HEK293 (cell line): ENCODE measurements at regions not wholly inside any gene's neighbourhood (a gene's known extent, or its start where the extent isn't known, plus 50 kb on each side); places are given as distances from the start of the nearest gene placed in this dataset.

Experiments
- CTCF ChIA-PET: fragments of 350-600 bp; formaldehyde crosslinking; extraction: SDS; loops from one replicate; lab custom pipeline; 2021; ENCODE audit warnings: antibody characterized with exemption; lab: Yijun Ruan, JAX
- POLR2A ChIA-PET: fragments of 300-600 bp; formaldehyde crosslinking; extraction: SDS; loops from one replicate; lab custom pipeline; 2020; ENCODE audit warnings: antibody characterized with exemption, inconsistent platforms; lab: Yijun Ruan, JAX
- H3K27ac ChIP-seq: fragments of 200-500 bp; sonication (Bioruptor generic); 2 replicates; pipeline ENCODE4 v1.5.1; 2014; ENCODE audit warnings: low read depth, low read length, control low read depth, inconsistent platforms; ENCODE audit errors: extremely low read depth
- H3K36me3 ChIP-seq, 2 experiments: fragments of 200-500 bp in 1 of 2; sonication (Bioruptor generic) in 1 of 2; 1 replicate in 1 of 2; 2 replicates in 1 of 2; pipeline ENCODE4 v1.5.1; 2014 to 2017; ENCODE audit warnings: inconsistent platforms in 2 of 2, low read length in 2 of 2; ENCODE audit not compliant: control insufficient read depth in 2 of 2, insufficient read depth in 1 of 2
- H3K4me1 ChIP-seq: fragments of 200-500 bp; sonication (Bioruptor generic); 2 replicates; pipeline ENCODE4 v1.5.1; 2014; ENCODE audit warnings: mild to moderate bottlenecking, low read length, inconsistent platforms; ENCODE audit not compliant: control insufficient read depth, insufficient read depth
- H3K4me3 ChIP-seq: 2 replicates; pipeline ENCODE4 v1.5.1; 2011; ENCODE audit warnings: low read depth, mild to moderate bottlenecking, control low read depth, low read length, moderate library complexity
- H3K9me3 ChIP-seq: fragments of 200-500 bp; sonication (Bioruptor generic); 2 replicates; pipeline ENCODE4 v1.5.1; 2014; ENCODE audit warnings: low read depth, low read length, inconsistent platforms; ENCODE audit not compliant: control insufficient read depth, insufficient read depth
- GLIS1 ChIP-seq: fragments of 450-650 bp; formaldehyde crosslinking; IDR thresholded peaks from 2 replicates; pipeline ENCODE4 v1.5.1; 2016; ENCODE audit warnings: missing biosample characterization, missing genetic modification characterization
- KLF10 ChIP-seq: fragments of 450-650 bp; IDR thresholded peaks from 2 replicates; pipeline ENCODE4 v1.5.1; 2018; ENCODE audit warnings: missing biosample characterization, mild to moderate bottlenecking, missing genetic modification characterization
- KLF9 ChIP-seq: fragments of 450-650 bp; formaldehyde crosslinking; IDR thresholded peaks from 2 replicates; pipeline ENCODE4 v1.5.1; 2016; ENCODE audit warnings: missing biosample characterization, missing genetic modification characterization, low read depth
- SCRT1 ChIP-seq: fragments of 450-650 bp; formaldehyde crosslinking; IDR thresholded peaks from 2 replicates; pipeline ENCODE4 v1.5.1; 2016; ENCODE audit warnings: missing biosample characterization, missing genetic modification characterization, borderline replicate concordance
- ZBTB1 ChIP-seq: fragments of 450-650 bp; formaldehyde crosslinking; IDR thresholded peaks from 2 replicates; pipeline ENCODE4 v1.5.1; 2016; ENCODE audit warnings: missing biosample characterization, missing genetic modification characterization
- ZBTB17 ChIP-seq: fragments of 450-650 bp; formaldehyde crosslinking; IDR thresholded peaks from 2 replicates; pipeline ENCODE4 v1.5.1; 2016; ENCODE audit warnings: missing biosample characterization, missing genetic modification characterization
- ZIC2 ChIP-seq: fragments of 450-650 bp; formaldehyde crosslinking; IDR thresholded peaks from 2 replicates; pipeline ENCODE4 v1.5.1; 2016; ENCODE audit warnings: missing biosample characterization, missing genetic modification characterization
- ZNF121 ChIP-seq: fragments of 450-650 bp; formaldehyde crosslinking; IDR thresholded peaks from 2 replicates; pipeline ENCODE4 v1.5.1; 2016; ENCODE audit warnings: missing biosample characterization, missing genetic modification characterization
- ZNF138 ChIP-seq: fragments of 450-650 bp; formaldehyde crosslinking; IDR thresholded peaks from 2 replicates; pipeline ENCODE4 v1.5.1; 2016; ENCODE audit warnings: missing biosample characterization, missing genetic modification characterization, borderline replicate concordance
- ZNF174 ChIP-seq: fragments of 450-650 bp; formaldehyde crosslinking; IDR thresholded peaks from 2 replicates; pipeline ENCODE4 v1.5.0; 2017; ENCODE audit warnings: missing biosample characterization, mild to moderate bottlenecking, missing genetic modification characterization
- ZNF184 ChIP-seq: fragments of 450-650 bp; IDR thresholded peaks from 2 replicates; pipeline ENCODE4 v1.5.1; 2018; ENCODE audit warnings: missing biosample characterization, mild to moderate bottlenecking, missing genetic modification characterization
- ZNF350 ChIP-seq: fragments of 450-650 bp; formaldehyde crosslinking; IDR thresholded peaks from 2 replicates; pipeline ENCODE4 v1.5.0; 2017; ENCODE audit warnings: missing biosample characterization, mild to moderate bottlenecking, missing genetic modification characterization
- ZNF366 ChIP-seq: fragments of 450-650 bp; formaldehyde crosslinking; conservative IDR thresholded peaks from 2 replicates; pipeline ENCODE4 v1.5.1; 2016; ENCODE audit warnings: missing biosample characterization, missing genetic modification characterization
- ZNF660 ChIP-seq: fragments of 450-650 bp; IDR thresholded peaks from 2 replicates; pipeline ENCODE4 v1.5.1; 2018; ENCODE audit warnings: missing biosample characterization, mild to moderate bottlenecking, missing genetic modification characterization
- ZNF664 ChIP-seq: fragments of 450-650 bp; formaldehyde crosslinking; IDR thresholded peaks from 2 replicates; pipeline ENCODE4 v1.5.1; 2016; ENCODE audit warnings: missing biosample characterization, missing genetic modification characterization
- TF ChIP-seq, protein P1 (sequence below): fragments of 450-650 bp; IDR thresholded peaks from 2 replicates; pipeline ENCODE4 v1.5.1; 2018; ENCODE audit warnings: missing biosample characterization, mild to moderate bottlenecking, missing genetic modification characterization
- TF ChIP-seq, protein P2 (sequence below): fragments of 450-650 bp; formaldehyde crosslinking; IDR thresholded peaks from 2 replicates; pipeline ENCODE4 v1.5.1; 2017; ENCODE audit warnings: missing biosample characterization, mild to moderate bottlenecking, missing genetic modification characterization, moderate library complexity
- TF ChIP-seq, protein P3 (sequence below): fragments of 450-650 bp; formaldehyde crosslinking; IDR thresholded peaks from 2 replicates; pipeline ENCODE4 v1.5.1; 2016; ENCODE audit warnings: missing biosample characterization, missing genetic modification characterization
- TF ChIP-seq, protein P4 (sequence below): IDR thresholded peaks from 2 replicates; pipeline ENCODE4 v1.6.1; 2011; ENCODE audit warnings: mild to moderate bottlenecking, low read depth, low read length, borderline replicate concordance
- TF ChIP-seq, protein P5 (sequence below): fragments of 450-650 bp; formaldehyde crosslinking; IDR thresholded peaks from 2 replicates; pipeline ENCODE4 v1.5.1; 2016; ENCODE audit warnings: missing biosample characterization, missing genetic modification characterization

GRCh38 chr5:77893225-77893860 is 117.2 kb upstream of the TBCA start:
- no peaks in the 10 kb centered on the region for H3K36me3 ChIP-seq
- H3K27ac ChIP-seq = no peak overlapping the region
- H3K9me3 ChIP-seq = no peaks in the 10 kb centered on the region
- ChIA-PET POLR2A (no interaction called here), CTCF (no interaction called here)
- TF ChIP-seq, protein P1, sequence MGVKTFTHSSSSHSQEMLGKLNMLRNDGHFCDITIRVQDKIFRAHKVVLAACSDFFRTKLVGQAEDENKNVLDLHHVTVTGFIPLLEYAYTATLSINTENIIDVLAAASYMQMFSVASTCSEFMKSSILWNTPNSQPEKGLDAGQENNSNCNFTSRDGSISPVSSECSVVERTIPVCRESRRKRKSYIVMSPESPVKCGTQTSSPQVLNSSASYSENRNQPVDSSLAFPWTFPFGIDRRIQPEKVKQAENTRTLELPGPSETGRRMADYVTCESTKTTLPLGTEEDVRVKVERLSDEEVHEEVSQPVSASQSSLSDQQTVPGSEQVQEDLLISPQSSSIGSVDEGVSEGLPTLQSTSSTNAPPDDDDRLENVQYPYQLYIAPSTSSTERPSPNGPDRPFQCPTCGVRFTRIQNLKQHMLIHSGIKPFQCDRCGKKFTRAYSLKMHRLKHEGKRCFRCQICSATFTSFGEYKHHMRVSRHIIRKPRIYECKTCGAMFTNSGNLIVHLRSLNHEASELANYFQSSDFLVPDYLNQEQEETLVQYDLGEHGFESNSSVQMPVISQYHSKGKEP (tag by site-specific recombination) = 0 out of 2 replicates have a peak, but pooled peaks have one; percentile 4
- TF ChIP-seq ZNF174 (no peak), ZNF660 (tag by site-specific recombination) (0 out of 2 replicates have a peak, but pooled peaks have one; percentile 46), ZNF121 (tag by site-specific recombination) (no peak)
- TF ChIP-seq, protein P2, sequence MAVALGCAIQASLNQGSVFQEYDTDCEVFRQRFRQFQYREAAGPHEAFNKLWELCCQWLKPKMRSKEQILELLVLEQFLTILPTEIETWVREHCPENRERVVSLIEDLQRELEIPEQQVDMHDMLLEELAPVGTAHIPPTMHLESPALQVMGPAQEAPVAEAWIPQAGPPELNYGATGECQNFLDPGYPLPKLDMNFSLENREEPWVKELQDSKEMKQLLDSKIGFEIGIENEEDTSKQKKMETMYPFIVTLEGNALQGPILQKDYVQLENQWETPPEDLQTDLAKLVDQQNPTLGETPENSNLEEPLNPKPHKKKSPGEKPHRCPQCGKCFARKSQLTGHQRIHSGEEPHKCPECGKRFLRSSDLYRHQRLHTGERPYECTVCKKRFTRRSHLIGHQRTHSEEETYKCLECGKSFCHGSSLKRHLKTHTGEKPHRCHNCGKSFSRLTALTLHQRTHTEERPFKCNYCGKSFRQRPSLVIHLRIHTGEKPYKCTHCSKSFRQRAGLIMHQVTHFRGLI = peak; percentile 54; the same call in 1 of the 2 replicates
- TF ChIP-seq, protein P3, sequence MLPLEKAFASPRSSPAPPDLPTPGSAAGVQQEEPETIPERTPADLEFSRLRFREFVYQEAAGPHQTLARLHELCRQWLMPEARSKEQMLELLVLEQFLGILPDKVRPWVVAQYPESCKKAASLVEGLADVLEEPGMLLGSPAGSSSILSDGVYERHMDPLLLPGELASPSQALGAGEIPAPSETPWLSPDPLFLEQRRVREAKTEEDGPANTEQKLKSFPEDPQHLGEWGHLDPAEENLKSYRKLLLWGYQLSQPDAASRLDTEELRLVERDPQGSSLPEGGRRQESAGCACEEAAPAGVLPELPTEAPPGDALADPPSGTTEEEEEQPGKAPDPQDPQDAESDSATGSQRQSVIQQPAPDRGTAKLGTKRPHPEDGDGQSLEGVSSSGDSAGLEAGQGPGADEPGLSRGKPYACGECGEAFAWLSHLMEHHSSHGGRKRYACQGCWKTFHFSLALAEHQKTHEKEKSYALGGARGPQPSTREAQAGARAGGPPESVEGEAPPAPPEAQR (tag by site-specific recombination) = no peak
- no peaks in the 10 kb centered on the region for H3K4me1 ChIP-seq
- H3K4me3 ChIP-seq = no peak overlapping the region

DNA sequence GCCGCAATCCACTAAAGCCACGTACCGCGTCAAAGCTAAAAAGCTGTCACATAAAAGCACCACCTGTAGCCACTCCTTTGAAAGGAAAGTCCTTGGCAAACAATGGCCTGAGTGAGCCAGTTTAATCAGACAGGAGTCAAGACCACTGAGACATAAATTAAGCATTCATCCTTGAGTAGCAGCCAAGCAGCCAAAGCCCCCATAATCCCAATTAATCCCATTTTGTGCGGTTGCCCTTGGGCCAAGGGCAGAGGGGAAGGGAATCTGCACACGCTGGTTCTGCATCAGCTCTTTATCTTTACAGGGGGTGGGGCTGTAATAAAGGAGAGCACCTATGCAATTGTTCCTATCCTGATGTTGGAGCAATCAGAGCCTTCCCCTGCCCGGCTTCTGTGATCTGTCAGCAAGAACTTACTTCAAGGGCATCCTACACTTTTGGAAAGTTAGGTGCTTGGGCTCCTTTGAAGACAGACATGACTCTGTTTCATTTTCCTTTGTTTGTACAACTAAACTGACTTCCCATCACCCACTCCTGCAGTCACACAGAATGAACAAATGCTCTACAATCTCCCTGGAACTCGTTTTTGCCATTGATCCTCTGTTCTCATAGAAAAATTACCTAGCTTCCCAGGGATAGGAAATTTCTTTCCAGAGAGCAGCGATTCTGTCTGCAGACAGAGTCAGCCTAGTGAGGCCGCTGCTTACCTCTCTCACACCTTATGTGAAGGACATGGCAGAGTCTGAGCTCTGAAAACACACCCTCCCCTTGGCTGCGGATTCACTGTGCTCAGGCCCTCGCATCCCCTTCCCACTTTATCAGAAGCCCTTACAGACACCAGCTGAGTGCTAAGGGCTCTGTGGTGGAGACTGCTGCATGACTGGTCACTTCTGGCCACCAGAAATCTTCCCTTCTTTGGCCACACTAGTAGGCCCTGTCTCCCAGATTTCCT is 116.2 kb upstream of the TBCA start:
- no peak overlapping the region for H3K27ac ChIP-seq
- no peak overlapping the region for H3K4me3 ChIP-seq
- TF ChIP-seq KLF10 (tag by site-specific recombination) (no peak), KLF9 (tag by site-specific recombination) (no peak), GLIS1 (no peak), ZNF184 (no peak), ZBTB17 (tag by site-specific recombination) (peak; percentile 79), SCRT1 (tag by site-specific recombination) (peak; percentile 46; the same call in 1 of the 2 replicates), ZIC2 (tag by site-specific recombination) (no peak), ZNF350 (tag by site-specific recombination) (no peak), ZNF664 (tag by site-specific recombination) (no peak), ZBTB1 (tag by site-specific recombination) (no peak), ZNF138 (tag by site-specific recombination) (no peak), ZNF366 (tag by site-specific recombination) (no peak)
- TF ChIP-seq, protein P4, sequence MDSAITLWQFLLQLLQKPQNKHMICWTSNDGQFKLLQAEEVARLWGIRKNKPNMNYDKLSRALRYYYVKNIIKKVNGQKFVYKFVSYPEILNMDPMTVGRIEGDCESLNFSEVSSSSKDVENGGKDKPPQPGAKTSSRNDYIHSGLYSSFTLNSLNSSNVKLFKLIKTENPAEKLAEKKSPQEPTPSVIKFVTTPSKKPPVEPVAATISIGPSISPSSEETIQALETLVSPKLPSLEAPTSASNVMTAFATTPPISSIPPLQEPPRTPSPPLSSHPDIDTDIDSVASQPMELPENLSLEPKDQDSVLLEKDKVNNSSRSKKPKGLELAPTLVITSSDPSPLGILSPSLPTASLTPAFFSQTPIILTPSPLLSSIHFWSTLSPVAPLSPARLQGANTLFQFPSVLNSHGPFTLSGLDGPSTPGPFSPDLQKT = no peak
- TF ChIP-seq, protein P5, sequence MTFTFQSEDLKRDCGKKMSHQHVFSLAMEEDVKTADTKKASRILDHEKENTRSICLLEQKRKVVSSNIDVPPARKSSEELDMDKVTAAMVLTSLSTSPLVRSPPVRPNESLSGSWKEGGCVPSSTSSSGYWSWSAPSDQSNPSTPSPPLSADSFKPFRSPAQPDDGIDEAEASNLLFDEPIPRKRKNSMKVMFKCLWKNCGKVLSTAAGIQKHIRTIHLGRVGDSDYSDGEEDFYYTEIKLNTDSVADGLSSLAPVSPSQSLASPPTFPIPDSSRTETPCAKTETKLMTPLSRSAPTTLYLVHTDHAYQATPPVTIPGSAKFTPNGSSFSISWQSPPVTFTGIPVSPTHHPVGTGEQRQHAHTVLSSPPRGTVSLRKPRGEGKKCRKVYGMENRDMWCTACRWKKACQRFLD = no peak
- ChIA-PET CTCF (interaction anchor here (0.6 to 0.7 kb wide), 3 partner anchors 8 to 50 kb away, joined by 3 read pairs; no protein-coding TSS in a partner anchor), POLR2A (no interaction called here)
- no peaks in the 10 kb centered on the region for H3K36me3 ChIP-seq
- no peaks in the 10 kb centered on the region for H3K9me3 ChIP-seq
- no peaks in the 10 kb centered on the region for H3K4me1 ChIP-seq
